ENCODE measurements at regions not wholly inside any gene's neighbourhood (a gene's known extent, or its start where the extent isn't known, plus 50 kb on each side); places are given as distances from the start of the nearest gene placed in this dataset.

DNA sequence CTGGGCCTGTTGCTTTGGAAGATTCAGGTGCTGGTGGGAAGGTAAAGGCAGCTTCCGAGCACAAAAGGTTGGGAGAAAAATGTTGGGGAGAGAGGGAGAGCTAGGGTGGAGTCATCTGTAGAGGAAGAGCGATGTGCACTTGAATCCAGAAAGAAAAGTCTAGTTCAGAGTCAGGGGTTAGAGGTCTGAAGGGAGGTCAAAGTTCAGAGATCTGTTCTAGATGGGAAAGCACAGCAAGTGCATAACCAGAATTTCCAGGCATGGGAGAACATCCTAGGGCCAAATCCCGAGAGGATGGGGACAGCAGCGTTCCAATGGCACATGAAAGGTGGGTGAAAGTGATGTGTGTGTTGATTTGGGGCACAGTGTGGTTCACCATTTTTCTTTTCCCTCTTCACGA, 51.5 kb upstream of the MKLN1 start:
- TF ChIP-seq POLR2A (IDR thresholded peaks at IDR 0.05): no peak
- TF ChIP-seq, protein P1, sequence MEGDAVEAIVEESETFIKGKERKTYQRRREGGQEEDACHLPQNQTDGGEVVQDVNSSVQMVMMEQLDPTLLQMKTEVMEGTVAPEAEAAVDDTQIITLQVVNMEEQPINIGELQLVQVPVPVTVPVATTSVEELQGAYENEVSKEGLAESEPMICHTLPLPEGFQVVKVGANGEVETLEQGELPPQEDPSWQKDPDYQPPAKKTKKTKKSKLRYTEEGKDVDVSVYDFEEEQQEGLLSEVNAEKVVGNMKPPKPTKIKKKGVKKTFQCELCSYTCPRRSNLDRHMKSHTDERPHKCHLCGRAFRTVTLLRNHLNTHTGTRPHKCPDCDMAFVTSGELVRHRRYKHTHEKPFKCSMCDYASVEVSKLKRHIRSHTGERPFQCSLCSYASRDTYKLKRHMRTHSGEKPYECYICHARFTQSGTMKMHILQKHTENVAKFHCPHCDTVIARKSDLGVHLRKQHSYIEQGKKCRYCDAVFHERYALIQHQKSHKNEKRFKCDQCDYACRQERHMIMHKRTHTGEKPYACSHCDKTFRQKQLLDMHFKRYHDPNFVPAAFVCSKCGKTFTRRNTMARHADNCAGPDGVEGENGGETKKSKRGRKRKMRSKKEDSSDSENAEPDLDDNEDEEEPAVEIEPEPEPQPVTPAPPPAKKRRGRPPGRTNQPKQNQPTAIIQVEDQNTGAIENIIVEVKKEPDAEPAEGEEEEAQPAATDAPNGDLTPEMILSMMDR (IDR thresholded peaks at IDR 0.05): no peak
- no peaks in the 10 kb centered on the region for H3K27me3 ChIP-seq
- H3K27ac ChIP-seq: no peak overlapping the region
- H3K9me3 ChIP-seq: no peaks in the 10 kb centered on the region
- H3K4me3 ChIP-seq: no peak overlapping the region
- no peaks in the 10 kb centered on the region for H3K36me3 ChIP-seq
- DNase-seq: no peak
- H3K4me1 ChIP-seq: no peaks in the 10 kb centered on the region

DNA sequence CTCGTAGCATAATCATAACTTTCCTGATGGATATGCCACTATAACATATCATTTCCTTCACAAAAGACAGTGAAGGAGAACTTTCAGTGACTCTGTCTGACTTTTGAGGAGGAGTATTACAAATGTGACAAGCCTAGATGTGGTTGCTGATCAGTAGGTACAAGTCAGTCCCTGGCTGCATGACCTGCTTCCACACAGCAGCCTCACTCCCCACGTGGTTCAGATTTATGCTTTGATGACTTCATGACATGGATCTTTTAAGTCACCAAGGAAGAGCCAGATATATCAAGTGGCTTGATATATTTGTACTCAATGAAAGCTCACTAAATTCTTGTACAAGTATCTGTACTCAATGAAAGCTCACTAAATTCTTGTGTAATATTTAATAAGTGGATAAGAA, 50.9 kb upstream of the MKLN1 start:
- no peak for DNase-seq
- TF ChIP-seq POLR2A (IDR thresholded peaks at IDR 0.05): no peak
- TF ChIP-seq, protein P1 (IDR thresholded peaks at IDR 0.05): no peak
- H3K9me3 ChIP-seq: no peaks in the 10 kb centered on the region
- no peaks in the 10 kb centered on the region for H3K36me3 ChIP-seq
- H3K27me3 ChIP-seq: no peaks in the 10 kb centered on the region
- H3K4me1 ChIP-seq: no peaks in the 10 kb centered on the region
- no peak overlapping the region for H3K27ac ChIP-seq
- no peak overlapping the region for H3K4me3 ChIP-seq

Small RNA genes in the stretch of these regions (small RNA-seq; reads per million reads assigned to genes)
- gene AC016831.3: 0 reads per million in 2 donors
- 0 reads per million in 2 donors for gene RNU6-1010P

All from Peyer's patch (tissue), 4 donors.